ENCODE measurements at regions not wholly inside any gene's neighbourhood (a gene's known extent, or its start where the extent isn't known, plus 50 kb on each side); places are given as distances from the start of the nearest gene placed in this dataset.

DNA sequence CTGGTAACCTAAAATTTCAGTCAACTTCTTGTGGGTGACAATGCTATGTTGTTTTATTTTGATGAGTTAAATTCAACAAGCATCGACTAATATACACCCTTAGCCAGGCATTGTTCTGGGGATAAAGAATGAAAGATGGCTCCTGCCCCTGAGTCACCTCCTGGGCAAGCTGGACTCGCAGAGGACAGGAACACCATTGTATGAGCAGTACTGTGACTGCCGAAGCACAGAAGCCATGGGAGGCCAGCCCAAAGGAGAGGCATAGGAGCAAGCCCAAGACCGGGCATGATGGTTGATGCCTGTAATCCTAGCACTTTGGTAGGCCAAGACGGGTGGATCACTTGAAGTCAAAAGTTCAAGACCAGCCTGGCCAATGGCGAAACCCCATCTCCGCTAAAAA is 555.2 kb downstream of the OMA1 start:
- Histone ChIP-seq H3K4me3 (ENCODE audit: insufficient read depth, low read length, poor library complexity, severe bottlenecking) (no peak overlapping the region), H3K9me2 (replicated peaks; ENCODE audit: insufficient read depth, low read length) (no peaks in the 10 kb centered on the region)
- no peak for TF ChIP-seq EZH2phosphoT487 (conservative IDR thresholded peaks at IDR 0.05; ENCODE audit: low read length)
- TF ChIP-seq, protein P1, sequence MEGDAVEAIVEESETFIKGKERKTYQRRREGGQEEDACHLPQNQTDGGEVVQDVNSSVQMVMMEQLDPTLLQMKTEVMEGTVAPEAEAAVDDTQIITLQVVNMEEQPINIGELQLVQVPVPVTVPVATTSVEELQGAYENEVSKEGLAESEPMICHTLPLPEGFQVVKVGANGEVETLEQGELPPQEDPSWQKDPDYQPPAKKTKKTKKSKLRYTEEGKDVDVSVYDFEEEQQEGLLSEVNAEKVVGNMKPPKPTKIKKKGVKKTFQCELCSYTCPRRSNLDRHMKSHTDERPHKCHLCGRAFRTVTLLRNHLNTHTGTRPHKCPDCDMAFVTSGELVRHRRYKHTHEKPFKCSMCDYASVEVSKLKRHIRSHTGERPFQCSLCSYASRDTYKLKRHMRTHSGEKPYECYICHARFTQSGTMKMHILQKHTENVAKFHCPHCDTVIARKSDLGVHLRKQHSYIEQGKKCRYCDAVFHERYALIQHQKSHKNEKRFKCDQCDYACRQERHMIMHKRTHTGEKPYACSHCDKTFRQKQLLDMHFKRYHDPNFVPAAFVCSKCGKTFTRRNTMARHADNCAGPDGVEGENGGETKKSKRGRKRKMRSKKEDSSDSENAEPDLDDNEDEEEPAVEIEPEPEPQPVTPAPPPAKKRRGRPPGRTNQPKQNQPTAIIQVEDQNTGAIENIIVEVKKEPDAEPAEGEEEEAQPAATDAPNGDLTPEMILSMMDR (IDR thresholded peaks at IDR 0.05; ENCODE audit: insufficient read depth, low read length, poor library complexity, severe bottlenecking): no peak

DNA sequence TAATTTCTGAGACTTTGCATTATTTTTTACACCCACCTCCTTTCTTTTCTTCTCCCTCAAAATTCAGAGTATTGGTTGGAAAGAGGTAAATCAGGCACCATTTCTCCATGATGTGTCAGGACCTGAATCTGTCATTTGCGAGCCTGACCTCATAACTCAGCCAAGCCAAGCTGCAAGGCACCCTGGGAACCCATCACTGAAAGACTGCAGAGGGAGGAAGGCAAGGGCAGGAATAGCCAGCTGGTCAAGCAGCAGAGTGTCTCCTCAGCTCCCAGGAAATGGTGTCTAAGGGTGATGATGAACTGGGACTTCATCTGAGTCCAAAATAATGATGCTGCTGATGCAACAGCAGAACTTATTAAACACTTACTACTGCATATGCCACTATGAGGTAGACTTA is 556.6 kb downstream of the OMA1 start:
- Histone ChIP-seq H4K20me1 (ENCODE audit: low read depth, low read length) (no peaks in the 10 kb centered on the region), H3K4me3 (ENCODE audit: insufficient read depth, low read length, poor library complexity, severe bottlenecking) (no peak overlapping the region), H3K27me3 (ENCODE audit: low read length) (no peaks in the 10 kb centered on the region), H3K9me3 (ENCODE audit: insufficient read depth, low read length) (no peaks in the 10 kb centered on the region), H3F3A (ENCODE audit: insufficient read depth) (no peaks in the 10 kb centered on the region), H3K36me3 (ENCODE audit: low read length) (no peaks in the 10 kb centered on the region), H3K4me2 (ENCODE audit: low read depth, low read length, poor library complexity, severe bottlenecking) (no peak overlapping the region), H3K9ac (ENCODE audit: low read length) (no peak overlapping the region), H3K9me2 (replicated peaks; ENCODE audit: insufficient read depth, low read length) (no peaks in the 10 kb centered on the region), H3K27ac (ENCODE audit: low read depth, low read length) (no peak overlapping the region), H3K79me2 (ENCODE audit: insufficient read depth, low read length) (no peaks in the 10 kb centered on the region), H2AFZ (ENCODE audit: low read depth, low read length, severe bottlenecking) (no peak overlapping the region)
- TF ChIP-seq, protein P1 (IDR thresholded peaks at IDR 0.05; ENCODE audit: insufficient read depth, low read length, poor library complexity, severe bottlenecking): no peak
- TF ChIP-seq EZH2phosphoT487 (conservative IDR thresholded peaks at IDR 0.05; ENCODE audit: low read length): no peak

More for the DNA sequence above, 555.2 kb downstream of the OMA1 start:
- H3K27ac ChIP-seq (ENCODE audit: low read depth, low read length): no peak overlapping the region
- H3K27me3 ChIP-seq (ENCODE audit: low read length): no peaks in the 10 kb centered on the region
- no peak overlapping the region for H3K9ac ChIP-seq (ENCODE audit: low read length)
- H3K79me2 ChIP-seq (ENCODE audit: insufficient read depth, low read length): no peaks in the 10 kb centered on the region
- H4K20me1 ChIP-seq (ENCODE audit: low read depth, low read length): no peaks in the 10 kb centered on the region
- no peak overlapping the region for H3K4me2 ChIP-seq (ENCODE audit: low read depth, low read length, poor library complexity, severe bottlenecking)
- no peaks in the 10 kb centered on the region for H3K36me3 ChIP-seq (ENCODE audit: low read length)
- H3K9me3 ChIP-seq (ENCODE audit: insufficient read depth, low read length): no peaks in the 10 kb centered on the region
- H2AFZ ChIP-seq (ENCODE audit: low read depth, low read length, severe bottlenecking): no peak overlapping the region
- no peaks in the 10 kb centered on the region for H3F3A ChIP-seq (ENCODE audit: insufficient read depth)

DNA sequence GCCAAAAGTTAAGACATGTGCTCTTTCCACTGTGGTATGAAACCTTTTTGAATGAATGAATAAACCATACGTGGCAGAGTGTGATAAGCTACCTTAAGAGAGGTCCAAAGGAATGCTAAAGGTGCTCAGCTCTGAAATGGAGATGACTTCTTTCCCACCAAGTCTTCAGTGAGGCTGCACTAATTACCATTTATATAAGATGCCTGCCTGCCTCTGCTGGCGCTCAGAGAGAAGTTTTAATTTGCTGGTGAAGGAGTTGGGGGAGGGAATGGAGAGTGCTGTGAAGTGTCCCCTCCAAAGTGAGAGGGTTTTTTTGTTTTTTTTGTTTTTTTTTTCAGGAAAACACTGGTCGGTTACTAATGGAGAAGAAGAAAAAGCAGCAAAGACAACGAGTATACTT is 559.0 kb downstream of the OMA1 start:
- Histone ChIP-seq H3K9me2 (replicated peaks; ENCODE audit: insufficient read depth, low read length) (no peaks in the 10 kb centered on the region), H3K4me3 (ENCODE audit: insufficient read depth, low read length, poor library complexity, severe bottlenecking) (no peak overlapping the region), H3K27ac (ENCODE audit: low read depth, low read length) (no peak overlapping the region), H2AFZ (ENCODE audit: low read depth, low read length, severe bottlenecking) (no peak overlapping the region), H3K9ac (ENCODE audit: low read length) (no peak overlapping the region), H3K27me3 (ENCODE audit: low read length) (no peaks in the 10 kb centered on the region), H3K4me2 (ENCODE audit: low read depth, low read length, poor library complexity, severe bottlenecking) (no peak overlapping the region), H3K79me2 (ENCODE audit: insufficient read depth, low read length) (no peaks in the 10 kb centered on the region), H3F3A (ENCODE audit: insufficient read depth) (no peaks in the 10 kb centered on the region), H3K36me3 (ENCODE audit: low read length) (no peaks in the 10 kb centered on the region), H3K9me3 (ENCODE audit: insufficient read depth, low read length) (no peaks in the 10 kb centered on the region), H4K20me1 (ENCODE audit: low read depth, low read length) (no peaks in the 10 kb centered on the region)
- TF ChIP-seq, protein P1 (IDR thresholded peaks at IDR 0.05; ENCODE audit: insufficient read depth, low read length, poor library complexity, severe bottlenecking): no peak
- no peak for TF ChIP-seq EZH2phosphoT487 (conservative IDR thresholded peaks at IDR 0.05; ENCODE audit: low read length)
